ENCODE measurements at regions not wholly inside any gene's neighbourhood (a gene's known extent, or its start where the extent isn't known, plus 50 kb on each side); places are given as distances from the start of the nearest gene placed in this dataset.

DNA sequence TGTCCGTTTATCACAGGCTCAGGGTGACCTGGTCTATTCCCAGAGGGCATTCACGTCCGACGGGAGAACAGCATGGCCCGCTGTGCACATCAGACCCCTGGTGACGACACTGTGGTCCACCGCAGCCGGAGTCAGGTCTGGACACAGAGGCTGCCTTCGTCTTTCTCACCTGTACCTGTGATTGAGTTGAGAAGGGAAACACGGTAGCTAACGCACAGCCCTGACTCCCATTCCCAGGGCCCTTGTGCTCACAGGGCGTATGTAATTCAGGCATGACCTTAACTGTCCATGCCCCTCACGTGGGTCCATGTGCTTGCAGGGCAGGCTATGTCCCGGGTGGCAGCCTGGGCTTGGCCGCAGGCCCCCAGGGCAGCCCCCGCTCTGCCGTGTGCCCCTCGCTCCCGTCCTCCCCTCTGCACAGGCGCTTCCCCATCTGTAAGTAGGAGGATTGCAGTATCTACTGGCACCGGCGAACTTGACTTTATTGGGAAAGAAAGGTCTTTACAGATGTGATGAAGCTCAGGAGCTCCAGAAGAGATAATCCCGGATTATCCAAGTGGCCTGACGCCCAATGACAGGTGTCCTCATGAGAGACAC lies 221.3 kb upstream of the TCERG1L start:
- H3K36me3 ChIP-seq (ENCODE audit: control insufficient read depth, insufficient read depth, low read length): no peaks in the 10 kb centered on the region
- H3K27me3 ChIP-seq (ENCODE audit: control insufficient read depth, insufficient read depth, low read length): no peaks in the 10 kb centered on the region
- no peak overlapping the region for H3K4me3 ChIP-seq (ENCODE audit: low read depth, low read length)
- TF ChIP-seq, protein P1, sequence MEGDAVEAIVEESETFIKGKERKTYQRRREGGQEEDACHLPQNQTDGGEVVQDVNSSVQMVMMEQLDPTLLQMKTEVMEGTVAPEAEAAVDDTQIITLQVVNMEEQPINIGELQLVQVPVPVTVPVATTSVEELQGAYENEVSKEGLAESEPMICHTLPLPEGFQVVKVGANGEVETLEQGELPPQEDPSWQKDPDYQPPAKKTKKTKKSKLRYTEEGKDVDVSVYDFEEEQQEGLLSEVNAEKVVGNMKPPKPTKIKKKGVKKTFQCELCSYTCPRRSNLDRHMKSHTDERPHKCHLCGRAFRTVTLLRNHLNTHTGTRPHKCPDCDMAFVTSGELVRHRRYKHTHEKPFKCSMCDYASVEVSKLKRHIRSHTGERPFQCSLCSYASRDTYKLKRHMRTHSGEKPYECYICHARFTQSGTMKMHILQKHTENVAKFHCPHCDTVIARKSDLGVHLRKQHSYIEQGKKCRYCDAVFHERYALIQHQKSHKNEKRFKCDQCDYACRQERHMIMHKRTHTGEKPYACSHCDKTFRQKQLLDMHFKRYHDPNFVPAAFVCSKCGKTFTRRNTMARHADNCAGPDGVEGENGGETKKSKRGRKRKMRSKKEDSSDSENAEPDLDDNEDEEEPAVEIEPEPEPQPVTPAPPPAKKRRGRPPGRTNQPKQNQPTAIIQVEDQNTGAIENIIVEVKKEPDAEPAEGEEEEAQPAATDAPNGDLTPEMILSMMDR (IDR thresholded peaks at IDR 0.05; ENCODE audit: insufficient read depth, low read length, poor library complexity, severe bottlenecking): no peak
- no peak for DNase-seq (ENCODE audit: low read depth)

DNA sequence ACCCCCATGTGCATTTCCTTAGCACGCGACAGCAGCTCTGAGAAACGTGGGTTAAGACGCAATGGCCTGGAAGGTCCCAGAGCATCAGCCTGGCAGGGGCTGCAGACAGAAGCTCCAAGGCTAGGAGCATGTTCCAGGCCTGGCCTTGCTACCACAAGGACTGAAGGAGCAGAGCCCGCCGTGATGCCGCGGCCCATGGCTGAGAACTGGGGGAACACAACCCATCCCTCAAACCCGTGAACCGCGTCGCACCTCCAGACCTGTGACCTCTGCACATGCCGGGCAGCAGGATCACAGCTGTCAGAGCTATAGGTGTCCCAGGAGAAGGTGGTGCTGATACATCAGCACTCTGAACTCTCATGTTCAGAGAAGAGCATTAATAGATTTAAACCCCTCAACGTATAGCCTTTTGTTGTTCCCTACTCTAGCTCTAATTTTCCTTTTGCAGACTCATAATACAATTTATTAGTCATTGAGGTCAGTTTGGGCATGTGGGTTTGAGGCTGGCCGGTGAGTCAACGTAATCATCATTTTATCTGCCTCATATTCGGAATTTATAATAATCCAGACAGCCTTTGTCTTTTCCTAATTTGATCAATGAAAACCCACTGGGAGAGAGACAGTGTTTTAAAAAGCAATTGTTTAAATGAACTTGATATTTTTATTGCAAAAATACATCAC lies 222.5 kb upstream of the TCERG1L start:
- TF ChIP-seq, protein P1 (IDR thresholded peaks at IDR 0.05; ENCODE audit: insufficient read depth, low read length, poor library complexity, severe bottlenecking): no peak
- DNase-seq (ENCODE audit: low read depth): no peak
- H3K27me3 ChIP-seq (ENCODE audit: control insufficient read depth, insufficient read depth, low read length): no peaks in the 10 kb centered on the region
- no peak overlapping the region for H3K4me3 ChIP-seq (ENCODE audit: low read depth, low read length)
- H3K36me3 ChIP-seq (ENCODE audit: control insufficient read depth, insufficient read depth, low read length): no peaks in the 10 kb centered on the region

DNA sequence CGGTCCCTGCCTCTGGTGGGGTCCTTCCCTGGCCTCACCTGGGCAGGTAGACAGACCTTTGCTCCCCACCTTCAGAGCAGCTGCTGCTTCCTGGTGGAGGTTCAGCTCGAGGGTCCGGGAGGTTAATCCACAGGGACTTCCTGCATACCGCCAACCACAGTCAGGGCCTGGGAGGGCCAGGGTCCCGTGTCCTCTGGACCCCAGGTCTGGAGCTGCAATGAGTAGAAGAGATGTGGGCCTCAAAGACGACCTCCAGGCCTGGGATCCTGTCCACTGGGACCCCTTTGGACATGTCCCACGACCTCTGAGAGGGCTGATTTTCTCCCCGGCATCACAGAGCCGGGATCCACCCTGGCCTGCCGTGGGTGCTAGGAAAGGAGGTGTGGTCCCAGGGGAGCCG lies 223.3 kb upstream of the TCERG1L start:
- TF ChIP-seq, protein P1 (IDR thresholded peaks at IDR 0.05; ENCODE audit: insufficient read depth, low read length, poor library complexity, severe bottlenecking): no peak
- DNase-seq (ENCODE audit: low read depth): no peak
- no peak overlapping the region for H3K4me3 ChIP-seq (ENCODE audit: low read depth, low read length)
- H3K27me3 ChIP-seq (ENCODE audit: control insufficient read depth, insufficient read depth, low read length): no peaks in the 10 kb centered on the region
- no peaks in the 10 kb centered on the region for H3K36me3 ChIP-seq (ENCODE audit: control insufficient read depth, insufficient read depth, low read length)

DNA sequence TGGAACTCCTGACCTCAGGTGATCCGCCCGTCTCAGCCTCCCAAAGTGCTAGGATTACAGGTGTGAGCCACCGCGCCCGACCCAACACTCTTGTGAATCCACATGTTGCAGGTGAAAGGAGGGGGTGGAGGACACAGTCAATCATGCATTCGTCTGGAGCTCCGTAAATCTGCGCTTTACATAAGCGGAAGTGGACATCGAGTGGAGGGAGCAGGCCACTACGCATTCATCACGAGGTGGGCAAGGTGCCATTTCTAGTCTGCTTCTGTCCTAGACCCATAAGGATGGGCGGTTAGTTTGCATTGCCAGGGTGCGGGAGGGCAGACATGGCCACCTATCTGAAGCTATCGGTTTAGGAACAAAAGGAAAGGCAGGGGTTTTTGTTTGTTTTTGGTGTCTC lies 225.2 kb upstream of the TCERG1L start:
- TF ChIP-seq, protein P1 (IDR thresholded peaks at IDR 0.05; ENCODE audit: insufficient read depth, low read length, poor library complexity, severe bottlenecking): no peak
- no peaks in the 10 kb centered on the region for H3K36me3 ChIP-seq (ENCODE audit: control insufficient read depth, insufficient read depth, low read length)
- no peaks in the 10 kb centered on the region for H3K27me3 ChIP-seq (ENCODE audit: control insufficient read depth, insufficient read depth, low read length)
- DNase-seq (ENCODE audit: low read depth): no peak
- H3K4me3 ChIP-seq (ENCODE audit: low read depth, low read length): no peak overlapping the region

DNA sequence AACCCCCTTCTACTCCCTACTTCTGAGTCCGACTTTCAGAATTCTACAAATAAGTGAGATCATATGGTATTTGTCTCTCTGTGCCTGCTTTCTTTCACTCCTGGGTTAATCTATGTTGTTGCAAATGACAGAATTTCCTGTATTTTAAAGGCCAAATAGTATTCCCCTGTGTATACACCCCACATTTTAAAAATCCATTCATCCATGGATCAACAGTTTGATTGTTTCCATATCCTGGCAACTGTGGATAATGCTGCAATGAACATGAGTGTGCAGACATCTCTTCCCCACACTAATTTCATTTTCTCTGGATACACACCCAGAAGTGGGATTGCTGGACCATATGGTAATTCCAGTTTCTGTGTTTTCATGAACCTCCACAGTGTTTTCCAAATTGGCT lies 225.8 kb upstream of the TCERG1L start:
- Histone ChIP-seq H3K36me3 (ENCODE audit: control insufficient read depth, insufficient read depth, low read length) (no peaks in the 10 kb centered on the region), H3K27me3 (ENCODE audit: control insufficient read depth, insufficient read depth, low read length) (no peaks in the 10 kb centered on the region), H3K4me3 (ENCODE audit: low read depth, low read length) (no peak overlapping the region)
- DNase-seq (ENCODE audit: low read depth): no peak
- TF ChIP-seq, protein P1 (IDR thresholded peaks at IDR 0.05; ENCODE audit: insufficient read depth, low read length, poor library complexity, severe bottlenecking): no peak

DNA sequence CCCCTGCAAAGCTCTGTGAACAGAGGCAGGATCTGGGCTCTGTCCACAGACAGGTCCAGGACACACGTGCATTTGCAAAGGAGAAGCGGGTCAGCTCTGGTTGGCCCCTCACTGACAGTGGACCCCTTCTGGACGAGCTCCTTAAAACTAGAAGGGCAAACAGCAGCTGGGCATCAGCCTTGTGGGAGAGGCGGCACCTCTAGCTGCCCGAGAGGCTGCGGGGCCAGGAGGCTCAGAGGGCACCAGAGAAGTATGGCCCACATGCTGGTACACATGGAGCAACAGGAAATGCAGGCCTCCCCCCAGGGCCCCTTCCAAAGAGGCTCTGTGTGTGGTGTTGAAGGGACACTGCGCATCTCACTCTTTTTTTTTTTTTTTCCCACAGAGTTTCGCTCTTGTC lies 233.0 kb upstream of the TCERG1L start:
- H3K36me3 ChIP-seq (ENCODE audit: control insufficient read depth, insufficient read depth, low read length): no peaks in the 10 kb centered on the region
- H3K4me3 ChIP-seq (ENCODE audit: low read depth, low read length): no peak overlapping the region
- no peak for DNase-seq (ENCODE audit: low read depth)
- TF ChIP-seq, protein P1 (IDR thresholded peaks at IDR 0.05; ENCODE audit: insufficient read depth, low read length, poor library complexity, severe bottlenecking): no peak
- H3K27me3 ChIP-seq (ENCODE audit: control insufficient read depth, insufficient read depth, low read length): no peaks in the 10 kb centered on the region

All from kidney epithelial cell (primary cell).